Left ventricle myocardium superior (tissue), 1 donor: ENCODE measurements at regions not wholly inside any gene's neighbourhood (a gene's known extent, or its start where the extent isn't known, plus 50 kb on each side); places are given as distances from the start of the nearest gene placed in this dataset.

Experiments
- ATAC-seq: fragments of 200-7000 bp; cut with Tn5 transposase; one replicate; pipeline ENCODE4 v1.9.1; 2020; ENCODE audit warnings: mild to moderate bottlenecking, moderate library complexity
- DNase-seq: peaks from one replicate; pipeline ENCODE4 v3.0.0-alpha.2; 2020
- intact Hi-C: fragments of 100-400 bp; cut with micrococcal nuclease; formaldehyde crosslinking; loops from one replicate; pipeline ENCODE4 v1.11.0; 2022
- donor health status: DM: no; HTN: yes; CAD: no; lungs with severe emphysema.

DNA sequence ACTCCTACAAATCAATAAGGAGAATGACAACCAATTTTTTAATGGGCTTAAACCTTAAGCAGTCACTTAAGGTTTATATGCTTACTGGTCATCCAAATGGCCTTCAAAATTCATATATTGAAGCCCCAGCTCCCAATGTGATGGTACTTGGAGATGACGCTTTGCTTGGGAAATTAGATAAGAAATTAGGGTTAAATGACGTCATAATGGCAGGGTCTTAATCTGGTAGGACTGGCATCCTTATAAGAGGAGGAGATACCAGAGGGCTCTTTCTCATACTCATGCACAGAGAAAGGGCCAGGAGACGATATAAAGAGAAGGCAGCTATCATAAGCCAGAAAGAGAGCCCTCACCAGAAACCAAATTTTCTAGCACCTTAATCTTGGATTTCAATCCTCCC is 350.8 kb upstream of the NFE2L3 start:
- intact Hi-C loops = no loop called here
- no peak for ATAC-seq
- DNase-seq = no peak

DNA sequence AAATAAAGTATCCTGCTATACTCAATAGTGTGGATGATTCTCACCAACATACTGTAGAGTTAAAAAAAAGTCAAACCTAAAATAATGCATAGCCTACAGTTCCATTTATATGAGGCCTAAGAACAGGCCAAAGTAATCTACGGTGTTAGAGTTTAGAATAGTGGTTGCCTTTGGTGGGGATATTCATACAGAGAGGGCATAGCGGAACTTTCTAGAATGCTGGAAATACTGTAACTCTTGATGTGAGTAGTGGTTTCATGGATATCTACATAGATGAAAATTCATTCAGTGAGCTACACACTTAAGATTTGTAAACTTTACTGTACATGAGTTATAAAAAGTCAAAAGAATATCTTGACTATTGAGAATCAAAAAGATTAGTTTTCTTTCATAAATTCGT is 349.9 kb upstream of the NFE2L3 start:
- no peak for ATAC-seq
- intact Hi-C loops = no loop called here

DNA sequence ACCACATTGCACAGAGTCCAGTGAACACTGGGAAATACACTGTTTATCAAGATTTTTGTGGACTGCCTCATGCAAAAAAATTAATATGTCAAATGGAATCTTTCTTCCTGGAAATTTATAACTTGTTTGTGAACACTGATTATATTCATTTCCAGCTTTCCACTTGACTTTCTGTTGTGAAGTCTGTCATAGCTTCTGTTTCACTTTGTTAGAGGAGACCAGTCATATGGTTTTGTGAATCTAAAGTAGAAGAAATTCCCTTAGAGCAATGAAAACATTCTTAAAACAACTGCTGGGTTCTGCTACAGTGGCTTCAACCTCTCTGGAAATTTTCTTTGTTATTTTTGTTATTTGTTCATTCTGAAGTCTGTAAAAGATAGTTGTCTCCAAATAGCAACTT is 349.5 kb upstream of the NFE2L3 start:
- DNase-seq = no peak
- intact Hi-C loops = no loop called here

More for the DNA sequence above, 349.9 kb upstream of the NFE2L3 start:
- DNase-seq = no peak

DNA sequence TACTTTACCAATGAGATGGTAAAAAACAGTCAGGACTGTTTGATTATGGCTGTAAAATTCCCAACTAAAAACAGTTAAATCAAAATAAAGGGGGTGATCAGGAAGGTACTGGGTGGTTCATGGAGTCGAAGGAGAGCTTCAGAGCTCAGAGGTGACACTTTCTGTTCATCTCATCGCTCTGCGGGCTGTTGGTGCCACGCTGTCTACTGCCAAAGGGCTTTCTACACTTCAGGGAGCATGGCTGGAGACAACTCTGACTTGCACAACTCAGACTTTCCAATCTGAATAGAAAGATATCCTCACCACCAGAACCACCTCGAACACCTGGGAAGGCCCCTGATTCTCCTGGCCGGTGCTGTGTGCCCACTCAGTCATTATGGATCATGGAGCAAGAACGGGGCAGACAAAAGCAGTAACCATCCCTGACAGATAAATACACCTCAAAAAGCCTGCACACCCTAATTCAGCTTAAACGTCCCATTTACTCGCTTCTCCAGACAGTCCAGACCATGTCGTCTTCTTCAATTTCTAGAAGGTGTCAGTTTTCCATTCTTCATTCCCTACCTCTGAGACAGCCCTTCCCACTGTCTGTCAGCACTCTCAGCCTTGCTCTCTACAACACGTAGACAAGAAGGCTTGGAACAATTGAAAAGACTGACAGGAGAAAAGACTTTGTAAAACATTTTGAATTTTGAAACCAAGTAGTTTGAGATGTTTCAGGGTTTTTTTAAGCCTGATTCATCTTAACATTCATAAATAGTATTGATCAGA is 348.7 kb upstream of the NFE2L3 start:
- intact Hi-C loops = no loop called here
- DNase-seq = no peak
- no peak for ATAC-seq

More for the DNA sequence above, 349.5 kb upstream of the NFE2L3 start:
- no peak for ATAC-seq

DNA sequence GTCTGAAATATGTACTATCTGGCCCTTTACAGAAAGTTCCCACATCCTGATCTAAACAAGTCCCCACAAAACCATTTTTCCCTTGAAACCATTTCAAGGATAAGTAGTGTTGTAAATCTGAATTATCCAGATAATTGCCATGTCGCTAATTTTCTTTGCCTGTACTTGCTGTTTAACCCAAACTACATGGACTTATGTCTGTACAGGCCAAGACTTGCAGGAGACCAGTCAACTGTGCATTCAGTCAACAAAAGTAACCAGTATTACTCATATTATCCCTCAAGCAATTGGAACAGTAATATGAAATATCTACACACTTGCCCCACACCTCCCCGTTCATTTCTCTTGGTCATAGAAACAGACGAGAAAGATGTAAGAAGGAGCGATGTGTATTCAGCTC is 347.8 kb upstream of the NFE2L3 start:
- ATAC-seq (no peak), DNase-seq (no peak)
- intact Hi-C loops = no loop called here

DNA sequence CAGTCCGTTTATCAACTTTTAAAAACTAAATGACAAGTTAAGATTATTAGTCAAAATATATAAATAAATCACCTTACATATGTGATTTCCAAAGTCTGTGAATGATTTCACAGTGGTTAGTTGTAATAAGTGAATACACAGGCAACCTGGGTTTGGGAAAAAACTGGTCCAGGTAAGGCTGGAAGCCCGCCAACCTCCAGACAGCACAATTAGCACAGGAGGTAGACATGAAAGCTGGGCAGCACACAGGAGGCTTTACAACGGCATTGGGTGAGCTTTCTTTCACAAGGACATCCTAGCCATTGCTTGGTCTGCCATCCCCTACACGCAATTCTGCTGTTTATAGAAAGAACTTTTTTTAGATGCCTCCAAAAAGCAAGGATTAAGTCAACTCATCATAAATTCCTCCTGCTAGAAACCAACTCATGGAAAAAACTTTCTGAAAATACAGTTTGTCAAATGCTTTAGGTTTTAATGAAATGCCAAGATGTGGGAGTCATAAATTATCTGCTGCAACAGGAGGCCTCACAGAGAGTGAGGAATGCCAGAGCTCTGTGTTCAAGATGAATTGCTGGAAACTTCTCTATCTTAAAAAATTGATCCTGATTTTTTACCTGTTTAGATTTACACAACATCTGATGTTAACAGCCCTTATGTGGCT is 346.8 kb upstream of the NFE2L3 start:
- intact Hi-C loops = no loop called here
- ATAC-seq (no peak), DNase-seq (no peak)

DNA sequence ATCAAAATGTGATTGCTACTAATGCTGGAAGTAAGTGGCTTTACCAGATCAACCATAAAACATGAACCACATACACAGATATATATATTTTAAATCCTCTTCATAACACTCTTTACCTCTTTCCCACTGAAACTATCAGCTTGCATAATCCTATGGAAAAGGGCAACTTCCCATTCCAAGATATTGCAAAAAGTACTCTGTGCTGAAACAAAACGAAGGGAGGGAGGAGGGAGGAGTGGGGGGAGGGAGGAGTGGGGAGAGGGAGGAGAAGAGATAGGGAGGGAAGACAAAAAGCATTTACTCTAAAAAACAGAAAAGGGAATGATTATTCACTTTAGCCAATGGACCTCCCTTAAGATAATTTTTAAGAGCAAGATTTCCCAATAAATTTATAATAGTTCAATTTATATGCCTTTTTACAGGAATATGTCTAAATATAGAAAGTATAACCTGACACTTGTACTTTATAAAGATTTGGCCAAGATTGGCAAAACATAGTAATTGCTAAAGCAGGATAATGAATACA is 344.8 kb upstream of the NFE2L3 start:
- no peak for ATAC-seq
- intact Hi-C loops = no loop called here
- DNase-seq = no peak

DNA sequence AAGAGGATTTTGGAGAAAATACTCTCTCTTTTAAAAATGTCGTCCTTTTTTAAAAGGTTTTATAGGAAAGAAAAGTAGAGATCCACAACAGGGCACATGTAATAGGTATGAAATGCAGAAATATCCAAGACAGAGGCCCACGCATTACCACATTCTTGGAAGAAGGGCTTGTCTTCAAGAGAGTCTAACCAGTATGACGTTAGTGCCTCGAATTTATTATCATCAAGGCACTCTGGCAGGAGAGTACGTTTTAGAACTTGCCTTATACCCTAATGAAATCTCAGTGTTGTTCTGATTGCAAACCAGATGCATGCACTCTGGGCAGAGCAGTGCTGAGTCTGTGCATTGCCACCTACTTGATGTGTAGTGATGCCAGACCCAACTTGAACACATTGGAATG is 342.6 kb upstream of the NFE2L3 start:
- DNase-seq = no peak
- no peak for ATAC-seq
- intact Hi-C loops = no loop called here

DNA sequence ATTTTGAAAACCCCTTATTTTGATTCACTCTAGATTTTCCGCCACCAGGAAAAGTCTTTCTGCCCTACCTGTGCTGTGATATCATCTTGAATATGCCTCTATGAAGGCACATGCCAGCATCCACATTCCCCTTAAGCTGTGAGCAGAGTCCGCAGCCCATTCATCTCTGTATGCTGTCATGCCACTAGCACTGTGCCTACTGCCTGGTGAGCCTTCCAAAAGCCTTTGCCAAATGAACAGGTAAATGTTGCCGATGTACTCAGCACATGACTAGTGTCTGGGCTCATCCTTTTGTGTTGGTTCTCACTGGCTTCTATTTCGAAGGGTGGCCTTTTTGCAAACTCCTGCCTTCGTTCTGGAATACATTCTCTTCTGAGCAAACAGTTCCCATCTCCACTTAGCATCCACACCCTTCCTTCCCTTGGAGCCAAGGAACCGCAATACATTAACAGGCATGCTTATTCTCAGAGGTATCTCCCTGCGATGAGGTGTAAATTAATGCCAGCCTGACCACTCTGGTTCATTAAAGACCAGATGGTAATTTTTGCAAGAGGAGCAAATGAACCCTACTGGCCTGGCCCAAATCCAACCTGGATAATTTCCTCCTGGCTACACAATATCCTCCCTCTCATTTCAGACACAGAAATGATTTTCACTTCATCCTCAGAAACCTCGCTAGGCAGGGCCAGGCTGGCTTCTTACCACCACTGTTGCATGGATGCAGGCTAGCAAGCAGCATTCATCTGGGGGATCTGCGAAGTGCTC is 339.7 kb upstream of the NFE2L3 start:
- ATAC-seq = no peak
- intact Hi-C loops = no loop called here

DNA sequence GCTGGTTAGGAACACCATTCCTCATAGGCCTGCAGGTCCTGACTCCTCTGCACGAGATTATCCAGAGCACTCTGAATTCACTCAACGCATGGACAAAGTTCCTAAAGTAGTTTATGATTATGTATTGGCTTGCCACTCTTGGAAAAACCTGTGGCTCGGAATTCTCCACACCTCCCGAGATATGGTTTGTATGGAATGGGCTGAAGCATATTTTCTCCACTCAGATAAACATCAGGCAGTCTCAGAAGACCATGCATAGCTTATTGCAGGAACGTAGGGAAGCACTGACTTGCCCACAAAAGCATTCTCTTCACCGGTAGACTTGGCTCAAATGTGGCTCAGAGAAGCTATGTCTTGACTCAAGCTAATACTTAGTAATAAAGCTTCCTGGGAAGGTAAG is 338.6 kb upstream of the NFE2L3 start:
- intact Hi-C loops = no loop called here
- no peak for ATAC-seq
- DNase-seq = no peak

More for the DNA sequence above, 339.7 kb upstream of the NFE2L3 start:
- DNase-seq = no peak

DNA sequence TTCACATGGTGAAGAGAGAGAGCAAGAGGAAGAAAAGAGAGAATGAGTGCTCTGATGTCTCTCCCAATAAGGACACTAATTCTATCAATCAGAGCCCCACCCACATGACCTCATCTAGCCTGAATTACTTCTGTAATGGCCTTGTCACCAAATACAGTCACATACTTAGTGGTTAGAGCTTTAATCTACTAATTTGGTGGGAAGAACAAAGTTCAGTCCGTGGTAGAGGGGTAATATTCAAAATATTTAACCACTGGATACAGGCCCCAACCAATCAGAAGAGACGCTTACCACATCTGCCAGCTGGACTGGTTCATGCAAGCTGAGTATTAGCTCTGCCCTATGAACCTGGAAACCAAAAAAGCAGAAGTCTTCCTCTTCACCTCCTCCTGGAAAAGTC is 336.3 kb upstream of the NFE2L3 start:
- DNase-seq (no peak), ATAC-seq (no peak)
- intact Hi-C loops = no loop called here

DNA sequence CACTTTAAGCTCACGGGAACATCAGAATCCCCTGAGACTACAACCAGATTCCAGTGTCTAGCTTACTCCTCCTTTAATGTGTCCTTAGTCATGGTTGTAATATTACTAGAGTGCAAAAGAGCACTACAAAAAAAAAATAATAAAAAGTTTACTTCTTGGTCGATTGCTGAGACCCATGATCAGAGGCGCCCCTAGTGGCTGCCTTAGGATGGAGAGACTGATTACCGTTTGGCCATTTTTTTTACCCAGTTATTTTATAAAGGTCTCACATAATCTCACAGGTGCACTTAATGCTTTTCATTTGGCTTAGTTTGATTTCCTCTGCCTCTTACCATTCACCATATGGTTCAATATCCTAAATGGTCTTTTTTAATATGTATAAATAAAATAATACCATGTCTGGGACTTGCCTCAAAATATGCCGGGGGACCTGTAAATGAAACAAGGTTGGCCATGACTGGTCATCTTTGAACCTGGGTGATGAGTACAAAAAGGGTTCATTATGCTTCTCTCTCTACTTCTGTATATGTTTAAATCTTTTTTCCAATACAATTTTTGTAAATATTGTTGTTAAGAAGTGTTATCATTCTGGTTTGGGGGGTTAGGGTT is 331.5 kb upstream of the NFE2L3 start:
- intact Hi-C loops = no loop called here
- ATAC-seq (no peak), DNase-seq (no peak)

DNA sequence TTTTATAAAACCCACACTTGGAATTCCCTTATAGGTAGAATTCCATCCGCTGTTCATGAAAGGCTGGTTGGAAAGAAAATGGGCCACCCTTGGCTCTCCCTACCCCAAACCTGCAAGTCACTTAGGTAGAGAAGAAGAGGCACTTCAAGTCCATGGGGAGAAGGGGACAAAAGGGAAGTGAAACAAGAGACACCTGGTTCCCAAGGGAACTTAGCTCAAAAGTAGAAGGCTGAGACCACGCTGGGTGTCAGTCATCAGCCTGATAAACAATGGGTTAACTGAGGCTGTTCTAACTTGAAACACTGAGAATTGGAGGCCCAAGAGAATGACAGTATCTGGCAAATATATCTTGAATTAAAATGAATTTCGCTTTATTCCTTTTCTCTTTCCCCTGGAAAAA is 330.8 kb upstream of the NFE2L3 start:
- DNase-seq = no peak
- intact Hi-C loops = no loop called here
- ATAC-seq = no peak

DNA sequence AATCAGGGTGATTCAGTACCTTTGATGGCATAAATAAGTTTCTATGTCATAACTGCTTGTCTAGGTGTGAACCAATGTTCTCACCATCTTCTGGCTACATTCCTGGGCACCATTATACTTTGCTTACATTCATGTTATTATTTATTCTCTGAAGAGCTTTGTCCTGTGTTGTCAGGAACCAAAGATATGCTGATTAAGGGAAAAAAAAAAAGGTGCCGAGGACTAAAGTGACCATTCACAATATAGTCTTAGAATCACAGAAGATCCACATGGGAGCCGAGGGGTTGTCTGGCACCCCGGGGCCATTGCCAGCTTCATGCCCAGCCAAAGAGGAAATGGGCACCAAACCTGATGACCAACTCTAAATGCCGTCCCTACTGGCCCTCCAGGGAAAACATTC is 329.2 kb upstream of the NFE2L3 start:
- no peak for DNase-seq
- no peak for ATAC-seq
- intact Hi-C loops = no loop called here

DNA sequence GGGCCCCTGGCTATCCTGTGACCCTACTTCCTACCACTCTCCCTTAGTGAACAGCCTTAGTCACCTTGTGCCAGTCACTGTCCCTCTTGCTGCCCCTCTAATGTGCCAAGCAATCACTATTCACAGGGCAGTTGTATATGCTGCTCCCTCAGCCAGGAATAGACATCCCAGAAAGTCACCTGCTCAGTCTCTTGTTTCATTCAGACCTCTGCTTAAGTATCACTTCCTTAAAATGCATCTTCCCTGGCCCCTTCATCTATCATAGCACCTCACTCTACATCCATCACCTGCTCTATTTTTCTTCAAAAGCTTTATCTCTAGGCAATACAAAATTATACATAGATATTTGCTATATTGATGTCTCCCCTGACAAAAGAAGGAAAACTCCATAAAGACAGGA is 328.4 kb upstream of the NFE2L3 start:
- ATAC-seq (no peak), DNase-seq (no peak)
- intact Hi-C loops = no loop called here

DNA sequence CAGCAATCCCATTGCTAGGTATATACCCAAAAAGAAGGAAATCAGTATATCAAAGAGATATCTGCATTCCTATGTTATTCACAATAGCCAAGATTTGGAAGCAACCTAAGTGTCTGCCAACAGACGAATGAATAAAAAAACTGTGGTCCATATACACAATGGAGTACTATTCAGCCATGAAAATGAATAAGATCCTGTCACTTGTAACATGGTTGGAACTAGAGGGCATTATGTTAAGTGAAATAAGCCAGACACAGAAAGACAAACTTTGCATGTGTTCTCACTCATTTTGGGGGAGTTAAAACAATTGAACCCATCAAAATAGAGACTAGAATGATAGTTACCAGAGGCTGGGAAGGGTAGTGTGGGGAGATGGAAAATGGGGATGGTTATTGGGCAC is 323.5 kb upstream of the NFE2L3 start:
- DNase-seq = no peak
- intact Hi-C loops = no loop called here
- no peak for ATAC-seq

DNA sequence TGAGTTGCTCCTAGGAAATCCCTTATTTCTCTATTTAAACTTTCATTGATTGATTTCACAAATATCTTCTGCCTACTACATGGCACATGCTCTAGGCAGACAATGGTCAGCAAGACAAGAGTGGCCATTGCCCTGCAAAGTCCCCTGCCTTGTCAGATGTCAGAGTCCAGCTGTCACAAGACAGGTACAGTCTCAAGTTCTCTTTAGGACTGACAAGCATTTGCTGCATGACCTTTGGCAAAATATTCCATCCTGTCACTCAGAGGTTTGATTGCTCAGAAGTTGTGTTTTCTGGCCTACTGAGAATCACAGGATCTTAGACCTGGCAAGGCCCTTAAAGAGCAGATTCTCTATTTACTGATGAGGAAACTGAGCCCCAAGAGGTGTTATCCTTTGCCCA is 322.3 kb upstream of the NFE2L3 start:
- intact Hi-C loops = no loop called here
- ATAC-seq (no peak), DNase-seq (no peak)

DNA sequence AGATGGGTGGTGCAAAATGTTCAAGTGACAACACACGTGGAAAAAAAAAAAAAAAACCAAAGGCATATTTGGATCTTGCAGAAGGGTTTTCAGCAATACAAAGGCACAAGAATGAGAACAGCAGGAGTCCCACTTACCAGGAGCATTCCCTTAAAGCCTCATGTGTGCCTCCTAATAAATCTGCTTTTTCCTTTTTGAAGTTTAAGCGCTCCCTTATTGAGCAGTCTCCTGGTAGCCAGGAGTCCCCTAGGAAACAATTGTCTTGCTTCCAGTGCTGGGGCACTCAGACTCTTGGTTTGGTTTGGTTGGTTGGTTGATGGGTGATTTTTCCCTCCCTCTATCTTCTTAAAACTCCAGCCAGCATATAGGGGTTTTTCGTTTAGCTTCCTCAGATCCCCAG is 321.8 kb upstream of the NFE2L3 start:
- ATAC-seq = no peak
- no peak for DNase-seq
- intact Hi-C loops = no loop called here

DNA sequence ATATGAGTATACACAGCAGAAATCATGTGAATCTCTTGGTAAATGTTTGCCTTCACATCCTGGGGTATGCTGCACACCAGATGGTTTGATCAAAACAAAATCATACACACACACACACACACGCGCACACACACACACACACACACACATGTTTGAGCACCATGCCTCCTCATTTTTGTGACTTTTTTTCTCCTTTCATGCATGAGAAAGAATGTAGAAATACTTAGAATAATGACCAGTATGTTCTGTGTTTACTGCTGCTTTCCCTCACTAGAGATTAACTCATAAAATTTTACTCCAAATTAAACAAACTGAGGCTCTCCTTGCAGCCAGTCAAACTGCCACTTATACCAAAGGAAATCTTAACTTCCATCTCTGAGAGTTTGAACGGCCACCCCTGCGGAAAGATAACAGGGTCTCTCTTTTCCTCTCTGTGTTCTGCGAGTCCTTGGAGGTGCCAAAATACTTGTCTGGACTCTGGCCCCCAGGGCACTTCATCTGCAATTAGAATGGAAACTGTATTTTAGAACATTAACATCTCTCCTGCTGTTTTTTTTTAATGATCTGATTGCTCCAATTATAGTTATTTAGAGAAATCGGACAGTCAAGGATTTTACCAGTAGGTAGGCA is 320.8 kb upstream of the NFE2L3 start:
- no peak for DNase-seq
- no peak for ATAC-seq
- intact Hi-C loops = no loop called here
